ENCODE measurements at regions not wholly inside any gene's neighbourhood (a gene's known extent, or its start where the extent isn't known, plus 50 kb on each side); places are given as distances from the start of the nearest gene placed in this dataset.

DNA sequence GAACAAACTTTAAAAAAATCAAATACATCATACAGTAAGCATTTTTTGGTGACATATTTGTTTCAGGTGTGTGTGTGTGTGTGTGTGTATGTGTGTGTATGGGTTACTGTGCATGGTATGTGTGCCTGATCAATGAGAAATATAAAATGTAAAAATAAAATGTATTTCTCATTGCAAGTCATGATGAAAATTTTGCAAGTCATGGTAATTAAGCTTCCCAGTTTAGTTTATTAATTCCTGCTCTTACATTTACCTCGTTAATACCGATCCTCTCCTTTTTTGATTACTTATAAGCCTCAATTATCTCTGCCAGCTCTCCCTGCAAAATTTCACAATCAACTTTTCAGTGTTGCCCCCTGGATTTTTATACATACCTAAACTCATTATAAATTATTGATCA, 114.6 kb upstream of the ADGRL3 start:
- TF ChIP-seq, protein P1, sequence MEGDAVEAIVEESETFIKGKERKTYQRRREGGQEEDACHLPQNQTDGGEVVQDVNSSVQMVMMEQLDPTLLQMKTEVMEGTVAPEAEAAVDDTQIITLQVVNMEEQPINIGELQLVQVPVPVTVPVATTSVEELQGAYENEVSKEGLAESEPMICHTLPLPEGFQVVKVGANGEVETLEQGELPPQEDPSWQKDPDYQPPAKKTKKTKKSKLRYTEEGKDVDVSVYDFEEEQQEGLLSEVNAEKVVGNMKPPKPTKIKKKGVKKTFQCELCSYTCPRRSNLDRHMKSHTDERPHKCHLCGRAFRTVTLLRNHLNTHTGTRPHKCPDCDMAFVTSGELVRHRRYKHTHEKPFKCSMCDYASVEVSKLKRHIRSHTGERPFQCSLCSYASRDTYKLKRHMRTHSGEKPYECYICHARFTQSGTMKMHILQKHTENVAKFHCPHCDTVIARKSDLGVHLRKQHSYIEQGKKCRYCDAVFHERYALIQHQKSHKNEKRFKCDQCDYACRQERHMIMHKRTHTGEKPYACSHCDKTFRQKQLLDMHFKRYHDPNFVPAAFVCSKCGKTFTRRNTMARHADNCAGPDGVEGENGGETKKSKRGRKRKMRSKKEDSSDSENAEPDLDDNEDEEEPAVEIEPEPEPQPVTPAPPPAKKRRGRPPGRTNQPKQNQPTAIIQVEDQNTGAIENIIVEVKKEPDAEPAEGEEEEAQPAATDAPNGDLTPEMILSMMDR (IDR thresholded peaks at IDR 0.05; ENCODE audit: control extremely low read depth in 1 of 3, insufficient read depth in 1 of 3, low read depth in 1 of 3, low read length in 3 of 3) = no peak
- no peak for TF ChIP-seq SAP30 (IDR thresholded peaks at IDR 0.05; ENCODE audit: insufficient read depth, insufficient replicate concordance, low read length)
